H1 (cell line): ENCODE measurements at regions not wholly inside any gene's neighbourhood (a gene's known extent, or its start where the extent isn't known, plus 50 kb on each side); places are given as distances from the start of the nearest gene placed in this dataset.
"Not testable (repeated sequence)": the region's sequence is repeated elsewhere in the genome, so short reads cannot be mapped to it uniquely, and the experiment has no call there.

Experiments used
- CTCF ChIP-seq, 3 experiments: IDR thresholded peaks; 1 replicate in 2 of 3; 2 replicates in 1 of 3; pipeline versions ENCODE4 v1.5.1 to v1.6.1; 2011; ENCODE audit warnings: low read length in 3 of 3, mild to moderate bottlenecking in 3 of 3, inconsistent platforms in 2 of 3, low read depth in 1 of 3, moderate library complexity in 1 of 3; ENCODE audit not compliant: insufficient read depth in 1 of 3; ENCODE audit errors: control extremely low read depth in 1 of 3
- EP300 ChIP-seq, 2 experiments: IDR thresholded peaks; 1 replicate in 1 of 2; 2 replicates in 1 of 2; pipeline ENCODE4 v1.6.1; 2011 to 2012; ENCODE audit warnings: low read depth in 2 of 2, low read length in 2 of 2, mild to moderate bottlenecking in 2 of 2, borderline replicate concordance in 1 of 2, inconsistent platforms in 1 of 2, moderate library complexity in 1 of 2
- POLR2AphosphoS5 ChIP-seq: IDR thresholded peaks from 2 replicates; pipeline ENCODE4 v1.6.1; 2011; ENCODE audit warnings: low read depth, low read length
- RXRA ChIP-seq: IDR thresholded peaks from 2 replicates; pipeline ENCODE4 v1.6.1; 2011; ENCODE audit warnings: low read depth, mild to moderate bottlenecking, low read length, moderate library complexity; ENCODE audit not compliant: insufficient read depth

DNA sequence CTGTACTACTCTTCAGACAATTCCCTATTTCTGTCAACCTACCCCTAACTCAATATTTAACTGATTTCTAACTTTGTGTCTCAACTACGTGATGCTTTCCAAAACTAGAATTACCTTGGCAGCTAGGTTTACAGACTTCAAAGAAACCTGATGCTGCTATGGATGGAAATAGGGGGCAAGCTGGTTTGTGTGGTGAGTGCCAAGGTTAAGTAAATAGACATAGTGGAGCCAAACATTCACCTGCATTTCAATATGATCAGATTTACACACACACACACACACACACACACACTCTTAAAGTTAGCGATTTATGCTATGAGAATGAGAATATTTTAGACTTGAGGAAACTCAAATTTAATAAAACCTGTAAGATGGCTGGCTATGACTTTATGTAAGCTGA, 52.1 kb upstream of the POMZP3 start:
- TF ChIP-seq CTCF (IDR thresholded peaks at IDR 0.05; ENCODE audit: control extremely low read depth in 1 of 3, insufficient read depth in 1 of 3, low read depth in 1 of 3, low read length in 3 of 3); POLR2AphosphoS5; RXRA; EP300 (IDR thresholded peaks at IDR 0.05; ENCODE audit: borderline replicate concordance in 1 of 2, low read depth in 2 of 2, low read length in 2 of 2): not testable (repeated sequence)
